GM21515 (cell line): ENCODE measurements at regions not wholly inside any gene's neighbourhood (a gene's known extent, or its start where the extent isn't known, plus 50 kb on each side); places are given as distances from the start of the nearest gene placed in this dataset.
"Not testable (repeated sequence)": the region's sequence is repeated elsewhere in the genome, so short reads cannot be mapped to it uniquely, and the experiment has no call there.

ENCODE experiments used
- ATAC-seq: cut with Tn5 transposase; IDR thresholded peaks from one replicate; pipeline ENCODE4 v1.9.1; 2021; ENCODE audit not compliant: unreplicated experiment

DNA sequence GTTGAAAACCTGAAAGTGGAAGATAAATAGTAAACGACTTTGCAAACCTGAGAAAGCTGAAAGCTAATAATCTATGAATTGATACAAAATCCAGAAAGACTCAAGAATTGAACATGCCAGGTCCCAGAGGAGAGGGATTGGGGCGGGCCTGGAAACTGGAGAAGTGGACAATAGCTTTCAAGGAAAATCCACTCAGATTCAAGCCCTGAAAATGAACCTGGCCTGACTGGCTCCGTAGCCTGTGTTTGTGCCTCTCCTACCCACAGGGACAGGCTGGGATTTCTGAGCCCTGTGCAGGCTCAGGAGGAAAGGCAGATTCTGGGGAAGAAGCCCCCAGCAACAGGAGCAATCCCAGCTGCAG, 274.8 kb upstream of the HS6ST1 start:
- ATAC-seq = no peak

DNA sequence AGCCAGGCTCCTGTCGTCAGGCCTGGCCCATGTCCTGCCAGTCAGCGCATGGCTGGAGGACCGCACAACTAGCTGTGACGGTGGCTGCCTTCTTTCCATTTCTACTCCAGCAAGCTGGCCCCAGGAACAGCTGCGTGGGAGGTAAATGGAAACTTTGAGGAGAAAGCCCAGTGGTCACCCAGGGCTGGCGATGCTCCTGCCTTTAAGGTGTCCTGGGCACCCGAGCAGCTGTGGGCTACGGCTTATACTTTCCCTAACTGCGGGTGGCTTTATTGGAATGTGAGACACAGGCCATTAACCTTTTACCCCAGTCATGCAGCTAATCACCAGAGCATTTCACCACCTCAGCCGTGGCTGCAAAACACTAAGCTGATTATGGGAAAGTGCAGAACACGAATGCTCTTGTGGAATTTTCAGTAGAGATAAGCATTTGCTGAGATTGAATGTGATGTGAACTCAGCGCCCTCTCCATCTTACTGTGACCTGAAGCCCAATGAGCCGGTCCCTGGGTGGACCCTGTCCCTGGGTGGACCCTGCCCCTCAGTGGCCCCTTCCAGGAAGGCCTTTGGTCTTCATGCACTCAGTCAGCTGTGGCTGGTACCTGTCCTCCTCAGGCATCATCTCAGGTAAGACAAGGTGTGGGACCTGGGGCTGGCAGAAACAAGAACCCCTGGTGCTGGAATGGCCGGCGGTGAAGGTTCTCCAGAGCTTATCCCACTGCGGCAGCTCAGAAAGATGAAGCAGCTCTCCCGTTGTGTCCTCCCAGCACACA, 275.4 kb upstream of the HS6ST1 start:
- no peak for ATAC-seq

DNA sequence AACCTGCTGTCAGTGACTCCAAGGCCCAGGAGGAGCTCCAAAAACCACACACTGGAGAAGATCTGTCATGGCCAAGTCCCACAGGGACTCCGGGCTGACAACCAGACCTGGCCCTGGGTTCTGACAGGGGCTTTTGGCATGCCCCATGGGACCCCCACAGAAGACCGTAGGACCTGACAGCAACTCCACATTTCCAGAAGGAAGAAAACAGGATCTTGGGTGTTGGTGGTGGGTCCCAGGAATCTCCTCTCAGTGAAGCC, 275.9 kb upstream of the HS6ST1 start:
- no peak for ATAC-seq

GRCh38 chr2:128594953-128595677, 276.4 kb upstream of the HS6ST1 start:
- no peak for ATAC-seq

GRCh38 chr2:128595763-128596395, 277.2 kb upstream of the HS6ST1 start:
- no peak for ATAC-seq

DNA sequence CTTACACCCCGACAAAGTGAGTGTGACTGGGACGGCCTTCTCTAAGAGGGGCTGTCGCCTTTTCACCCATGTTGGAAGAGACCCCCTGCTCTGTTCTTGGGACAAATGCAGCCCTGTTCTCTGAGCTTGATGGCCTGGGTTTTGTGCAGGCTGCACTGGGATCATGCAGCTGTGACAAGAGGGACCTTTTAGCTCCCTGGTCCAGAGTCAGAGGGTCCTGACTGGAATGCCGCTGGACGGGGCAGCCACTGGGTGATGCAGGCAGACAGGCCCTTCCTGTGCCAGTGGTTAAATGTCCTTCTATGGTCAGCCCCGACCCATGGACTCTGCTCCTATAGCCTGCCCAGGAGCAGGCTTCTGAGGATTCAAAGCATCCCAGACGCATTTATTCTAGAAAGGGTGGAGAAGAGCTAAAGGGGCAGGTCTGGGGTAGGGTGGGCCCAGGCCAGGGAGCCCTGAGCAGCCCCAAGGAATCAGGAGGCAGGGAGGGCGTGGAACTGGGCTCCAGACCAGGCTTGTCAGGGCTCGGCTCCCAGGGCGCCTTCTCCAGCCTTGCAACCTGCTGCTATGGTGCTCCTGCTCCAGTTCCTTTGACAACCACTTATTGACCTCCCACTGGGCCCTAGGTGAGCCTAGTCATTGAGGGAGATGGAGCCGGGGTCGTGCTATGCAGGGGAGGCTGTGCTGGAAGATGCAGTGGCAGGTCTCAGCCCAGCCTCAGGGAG, 277.9 kb upstream of the HS6ST1 start:
- ATAC-seq = no peak

DNA sequence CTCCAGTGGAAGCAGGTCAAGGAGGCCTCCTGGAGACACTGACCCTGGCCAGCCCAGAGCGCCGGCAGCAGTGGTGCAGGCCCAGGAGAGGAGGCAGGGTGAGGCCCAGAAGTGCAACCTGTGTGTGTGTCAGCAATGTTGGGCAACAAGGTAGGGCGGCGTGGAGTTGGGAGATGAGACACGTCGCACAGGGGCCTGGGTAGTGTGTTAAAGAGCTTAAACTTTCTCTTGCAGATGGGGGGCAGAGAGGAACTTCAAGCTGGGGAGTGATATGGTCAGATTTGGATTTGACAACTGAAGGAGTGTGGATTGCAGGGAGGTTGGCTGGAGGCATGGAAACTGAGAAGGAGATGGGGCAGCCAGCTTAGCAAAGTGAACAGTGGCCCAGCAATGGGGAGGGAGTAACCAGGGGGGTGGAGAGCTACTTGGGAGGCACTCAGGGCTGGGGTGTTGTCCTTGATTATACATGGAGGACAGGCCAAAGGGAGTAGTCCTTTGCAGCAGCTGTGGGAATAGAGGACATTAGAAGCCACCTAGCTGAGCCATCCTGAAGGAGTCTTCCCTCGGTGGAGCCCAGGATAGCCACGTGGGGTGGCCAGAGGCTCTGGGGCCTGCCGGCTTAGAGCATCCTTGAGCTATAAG, 278.6 kb upstream of the HS6ST1 start:
- ATAC-seq = no peak

DNA sequence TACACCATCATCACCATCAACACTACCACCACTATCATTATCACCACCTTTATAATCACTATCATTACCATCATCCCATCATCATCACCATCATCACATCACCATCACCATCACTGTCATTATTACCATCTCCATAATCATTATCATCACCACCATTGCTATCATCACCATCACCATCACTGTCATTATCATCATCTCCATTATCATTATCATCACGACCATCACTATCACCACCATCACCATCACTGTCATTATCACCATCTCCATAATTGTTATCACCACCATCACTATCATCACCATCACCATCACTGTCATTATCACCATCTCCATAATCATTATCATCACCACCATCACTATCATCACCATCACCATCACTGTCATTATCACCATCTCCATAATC, 279.6 kb upstream of the HS6ST1 start:
- ATAC-seq = not testable (repeated sequence)

GRCh38 chr2:128598862-128599441, 280.3 kb upstream of the HS6ST1 start:
- ATAC-seq = no peak

GRCh38 chr2:128599700-128600099, 281.0 kb upstream of the HS6ST1 start:
- no peak for ATAC-seq

DNA sequence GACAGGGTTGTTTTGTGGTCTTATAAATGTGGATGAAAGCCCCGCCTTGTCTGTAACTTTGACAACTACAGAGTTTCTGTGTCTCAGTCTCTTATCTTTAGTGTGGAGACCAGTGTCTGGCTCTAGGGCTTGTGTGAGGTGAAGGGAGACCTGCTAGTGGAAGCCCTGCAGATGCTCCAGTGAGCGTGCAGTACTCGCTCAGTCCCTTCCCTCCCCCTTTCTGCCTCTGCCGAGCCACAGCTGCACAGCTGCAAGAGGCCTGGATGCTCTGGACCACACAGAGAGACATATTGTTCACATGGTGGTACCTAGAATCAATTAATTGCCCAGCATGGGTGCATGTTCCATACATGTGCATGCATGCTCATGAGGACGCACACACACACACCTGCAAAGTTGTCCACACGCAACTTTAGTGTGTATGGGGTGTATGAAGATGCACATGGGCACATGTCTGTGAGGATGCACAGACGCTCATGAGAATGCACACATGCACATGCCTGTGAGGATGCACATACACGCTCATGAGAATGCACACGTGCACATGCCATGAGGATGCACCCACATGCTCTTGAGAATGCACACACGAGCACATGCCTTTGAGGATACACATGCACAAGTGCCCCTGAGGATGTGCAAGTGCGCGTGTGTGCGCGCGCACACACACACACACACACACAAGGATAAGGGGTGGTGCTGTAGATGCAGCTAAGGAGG, 282.1 kb upstream of the HS6ST1 start:
- no peak for ATAC-seq

DNA sequence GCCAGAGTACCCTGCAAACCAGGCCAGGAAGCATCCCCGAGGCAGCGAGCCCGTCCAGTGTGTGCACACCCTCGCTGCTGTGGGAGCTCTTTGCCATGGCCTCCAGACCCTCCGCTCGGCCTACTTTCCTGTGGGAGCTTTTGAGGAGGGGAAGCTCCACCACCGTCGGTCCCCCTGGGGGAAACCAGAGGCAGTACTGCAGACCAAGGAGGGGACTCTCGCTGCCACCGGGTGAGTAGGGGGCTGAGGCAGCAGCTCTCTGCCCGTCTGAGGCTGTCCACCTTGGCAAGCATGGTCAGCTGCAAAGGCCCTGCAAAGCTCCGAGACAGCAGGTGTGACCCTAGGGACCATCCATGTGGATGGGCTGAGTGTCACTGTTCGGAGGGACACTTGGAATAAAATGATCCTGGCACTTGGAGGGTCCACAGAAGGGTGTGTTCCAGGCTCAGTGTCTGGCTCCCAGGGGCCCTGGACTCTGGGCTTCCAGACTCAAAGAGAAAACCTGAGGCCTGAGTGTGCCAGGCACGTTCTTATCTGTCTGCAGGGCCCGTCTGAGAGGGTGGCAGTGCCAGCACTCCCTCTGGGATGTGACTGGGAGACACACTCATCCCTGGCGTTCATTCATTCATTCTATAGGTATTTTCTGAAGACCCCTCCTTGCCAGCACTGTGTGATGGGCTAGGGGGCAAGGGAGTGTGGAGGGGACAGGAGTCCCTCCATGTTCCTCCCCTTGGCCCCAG, 282.8 kb upstream of the HS6ST1 start:
- ATAC-seq = no peak

DNA sequence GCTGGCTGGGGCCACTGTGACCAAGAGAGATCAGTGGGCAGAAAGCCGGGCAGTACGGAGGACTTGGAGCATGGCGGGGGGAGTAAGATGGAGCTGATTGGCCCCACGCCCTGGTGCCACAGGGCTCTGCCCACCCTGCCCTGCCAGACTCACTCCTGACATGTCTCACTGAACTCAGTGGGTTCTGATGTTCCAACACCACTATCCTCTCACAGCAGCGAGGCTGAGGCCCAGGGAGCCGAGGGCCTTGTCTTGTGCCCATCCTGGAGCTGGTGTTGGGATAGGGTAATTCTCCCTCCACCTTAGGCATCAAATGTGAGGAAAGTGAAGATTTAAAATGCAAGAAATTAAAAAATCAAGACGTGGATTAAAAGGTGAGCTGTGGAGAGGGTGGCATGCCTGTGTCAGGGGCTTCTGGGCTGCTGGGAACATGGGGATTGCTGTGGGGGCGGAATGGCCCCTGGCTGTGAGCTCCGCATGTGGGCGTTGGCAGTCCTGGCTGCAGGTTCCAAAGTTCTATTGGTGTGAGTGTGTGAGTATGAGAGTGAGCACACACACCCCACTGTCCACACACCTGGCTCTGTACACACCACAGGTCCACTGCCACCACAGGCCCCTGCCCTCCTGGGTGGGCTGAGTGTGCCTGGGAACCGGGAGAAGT, 283.5 kb upstream of the HS6ST1 start:
- no peak for ATAC-seq

DNA sequence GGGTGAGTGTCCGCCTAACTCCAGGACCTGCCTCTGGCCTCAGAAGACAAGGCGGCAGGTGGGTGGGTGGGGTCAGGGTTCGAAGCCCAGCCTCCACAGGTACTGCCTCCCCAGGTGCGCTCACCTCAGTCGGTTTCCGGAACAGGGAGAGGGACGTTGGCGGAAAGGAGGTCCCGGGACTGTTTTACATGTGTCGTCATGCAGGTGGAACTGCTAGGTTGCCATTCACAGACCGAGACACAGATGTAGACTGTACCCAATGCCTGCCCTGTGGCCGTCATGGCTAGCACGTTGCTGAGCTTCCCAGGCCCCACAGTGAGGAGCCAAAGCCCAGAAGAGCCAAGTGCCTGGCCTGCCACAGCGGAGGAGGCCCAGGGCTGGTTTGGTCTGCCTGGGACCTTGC, 284.0 kb upstream of the HS6ST1 start:
- no peak for ATAC-seq

DNA sequence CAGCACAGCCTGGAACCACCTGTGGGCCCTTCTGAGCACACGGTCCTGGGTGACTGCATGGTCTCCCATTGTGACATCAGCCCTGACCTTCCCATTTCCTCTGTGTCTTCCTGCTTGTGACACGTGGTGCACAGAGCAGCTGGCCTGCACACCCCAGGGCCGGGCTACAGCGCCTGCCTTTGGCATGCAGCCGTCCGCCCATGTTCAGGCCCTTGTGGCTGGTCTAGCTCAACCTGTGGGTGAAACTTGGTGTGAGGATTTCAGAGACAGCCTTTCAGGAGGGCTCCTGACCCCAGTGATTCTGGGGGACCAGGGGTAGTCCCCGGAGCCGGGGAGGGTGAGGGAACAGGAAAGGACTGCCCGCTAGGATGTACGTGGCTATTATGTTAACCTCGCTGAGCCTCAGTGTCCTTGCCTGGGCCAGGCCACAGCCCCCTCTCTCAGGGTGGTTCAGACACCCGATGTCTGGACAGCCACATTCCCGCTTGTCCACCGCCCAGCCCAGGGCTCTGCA, 284.8 kb upstream of the HS6ST1 start:
- no peak for ATAC-seq

GRCh38 chr2:128604045-128604444, 285.4 kb upstream of the HS6ST1 start:
- ATAC-seq = no peak

DNA sequence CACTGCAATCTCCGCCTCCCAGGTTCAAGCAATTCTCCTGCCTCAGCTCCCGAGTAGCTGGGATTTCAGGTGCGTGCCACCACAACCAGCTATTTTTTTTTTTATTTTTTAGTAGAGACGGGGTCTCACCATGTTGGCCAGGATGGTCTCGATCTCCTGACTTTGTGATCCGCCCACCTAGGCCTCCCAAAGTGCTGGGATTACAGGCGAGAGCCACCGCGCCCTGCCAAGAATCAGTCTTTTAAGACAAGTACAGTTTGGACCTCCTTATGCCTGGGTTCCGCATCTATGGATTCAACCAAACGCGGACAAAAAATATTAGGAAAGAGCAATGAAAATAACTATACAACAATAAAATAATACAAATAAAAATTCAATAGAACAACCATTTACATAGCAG, 285.9 kb upstream of the HS6ST1 start:
- ATAC-seq = not testable (repeated sequence)

GRCh38 chr2:128605421-128605820, 286.8 kb upstream of the HS6ST1 start:
- no peak for ATAC-seq

DNA sequence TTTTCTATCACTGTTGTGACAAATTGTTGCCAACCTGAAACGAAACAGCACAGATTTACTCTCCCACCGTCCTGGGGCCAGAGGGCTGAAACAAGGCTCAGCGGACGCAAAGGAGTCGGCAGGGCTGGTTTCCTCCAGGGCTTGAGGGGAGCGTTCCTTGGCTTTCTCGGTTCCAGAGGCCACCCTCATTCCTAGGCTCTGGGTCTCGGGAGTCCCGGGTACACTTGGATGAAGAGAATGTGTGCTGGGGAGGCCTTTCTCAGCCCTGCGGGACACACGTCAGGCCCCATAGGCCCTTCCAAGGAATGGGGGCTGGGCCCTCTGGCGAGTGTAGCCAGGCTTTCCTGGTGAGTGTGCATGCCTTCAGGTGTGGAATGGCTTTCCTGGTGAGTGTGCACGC, 287.3 kb upstream of the HS6ST1 start:
- no peak for ATAC-seq
